ENCODE measurements at regions not wholly inside any gene's neighbourhood (a gene's known extent, or its start where the extent isn't known, plus 50 kb on each side); places are given as distances from the start of the nearest gene placed in this dataset.
"Not testable (repeated sequence)": the region's sequence is repeated elsewhere in the genome, so short reads cannot be mapped to it uniquely, and the experiment has no call there.

GRCh38 chr9:41778535-41779071 is 350.6 kb downstream of the CNTNAP3B start:
- not testable (repeated sequence) for TF ChIP-seq CTCF, POLR2A (IDR thresholded peaks at IDR 0.05)
